OCI-M1 (cell line): ENCODE measurements at regions not wholly inside any gene's neighbourhood (a gene's known extent, or its start where the extent isn't known, plus 50 kb on each side); places are given as distances from the start of the nearest gene placed in this dataset.
"Not testable (repeated sequence)": the region's sequence is repeated elsewhere in the genome, so short reads cannot be mapped to it uniquely, and the experiment has no call there.

ENCODE experiments used
- DNase-seq: peaks from one replicate; lab custom pipeline; 2025; lab: John Stamatoyannopoulos, UW

DNA sequence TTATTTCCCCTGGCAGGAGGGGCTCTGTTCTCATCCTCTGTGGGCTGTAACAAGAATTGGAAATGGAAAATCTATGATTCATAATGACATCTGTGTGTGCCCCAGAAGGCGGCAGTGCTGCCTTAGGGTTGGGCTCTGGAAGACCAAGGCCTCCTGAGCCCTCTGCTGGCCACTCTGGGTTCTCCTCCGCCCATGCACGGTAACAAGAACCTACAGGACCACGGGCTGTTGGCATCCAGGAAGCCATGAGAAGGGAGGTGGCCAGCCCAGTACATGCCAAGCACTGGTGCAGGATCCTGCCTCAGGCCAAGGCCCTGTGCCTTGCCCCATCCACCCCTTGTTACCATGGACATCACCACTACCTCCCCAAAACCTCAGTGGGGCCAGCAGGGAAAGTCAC, 454.2 kb downstream of the TP53TG3F start:
- peak; percentile 37 for DNase-seq

DNA sequence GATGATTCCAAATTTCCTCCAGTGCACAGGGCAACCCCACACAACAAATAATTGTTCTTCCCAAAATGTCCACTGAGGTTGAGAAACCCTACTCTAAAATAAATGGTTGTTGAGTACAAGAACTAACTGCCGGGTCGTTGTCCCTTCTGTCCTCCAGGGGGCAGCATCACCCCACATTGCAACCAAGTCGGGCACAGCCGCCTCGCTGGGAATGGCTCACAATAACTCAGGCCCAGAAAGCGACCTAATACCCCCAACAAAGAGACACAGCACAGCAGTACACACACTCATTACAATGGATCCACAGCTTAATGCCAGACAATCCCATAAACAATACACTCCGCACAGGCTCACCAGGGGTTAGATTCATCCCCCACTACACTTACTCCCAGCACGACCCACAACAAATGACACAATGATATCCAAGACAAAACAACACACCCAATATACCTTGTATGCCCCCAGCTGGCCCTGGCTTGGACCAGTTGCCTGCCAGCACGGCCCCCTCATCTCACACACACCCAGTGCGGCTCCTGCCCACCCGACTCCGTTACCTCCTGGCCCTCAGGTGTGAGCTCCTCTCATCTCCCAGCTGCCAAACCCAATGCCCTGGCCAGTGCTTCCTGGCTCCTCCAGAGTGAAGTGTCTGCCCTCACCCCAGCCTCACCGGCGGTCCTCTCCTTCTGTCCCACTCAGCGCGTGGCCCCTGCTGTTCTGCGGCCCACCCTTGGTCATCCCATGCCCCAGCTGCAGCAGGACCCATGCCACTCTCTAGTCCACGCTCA, 461.5 kb downstream of the TP53TG3F start:
- not testable (repeated sequence) for DNase-seq

DNA sequence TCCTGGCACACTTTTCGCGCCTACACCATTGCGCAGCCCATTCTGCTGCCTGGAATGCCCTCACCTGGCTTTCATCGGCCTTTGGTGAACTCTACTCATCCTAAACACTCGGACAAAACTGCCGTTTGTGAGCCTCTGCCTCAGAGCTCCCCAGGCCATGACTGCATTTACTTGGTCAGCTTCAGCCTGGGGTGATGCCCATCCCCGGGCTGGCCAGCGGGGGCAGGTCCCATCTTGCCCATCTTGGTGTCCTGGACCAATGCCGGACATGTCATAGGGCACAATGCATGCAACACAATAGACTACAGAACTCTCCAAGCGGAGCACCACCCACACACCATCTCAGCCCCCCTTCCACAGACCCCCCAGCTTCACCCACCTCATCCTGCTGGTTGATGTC, 463.5 kb downstream of the TP53TG3F start:
- not testable (repeated sequence) for DNase-seq

DNA sequence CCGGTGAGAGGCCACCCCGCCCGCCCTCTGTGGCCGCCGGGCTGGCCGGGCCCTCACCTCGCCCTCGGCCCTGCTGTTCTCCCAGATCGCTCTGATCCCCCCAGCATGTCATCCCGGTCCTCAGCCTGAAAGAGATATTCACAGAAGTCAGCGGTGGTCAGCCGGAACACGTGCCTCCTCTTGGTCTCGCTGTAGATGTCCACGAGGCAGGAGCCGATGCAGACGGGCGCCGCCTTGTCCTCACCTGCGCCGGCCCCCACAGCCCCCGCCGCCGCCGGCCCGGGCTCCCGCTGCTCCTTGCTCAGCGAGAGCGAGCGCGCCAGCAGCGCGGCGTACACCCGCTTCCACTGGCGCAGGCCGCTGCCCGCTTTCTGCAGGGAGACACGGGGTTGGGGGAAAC, 468.6 kb downstream of the TP53TG3F start:
- not testable (repeated sequence) for DNase-seq

DNA sequence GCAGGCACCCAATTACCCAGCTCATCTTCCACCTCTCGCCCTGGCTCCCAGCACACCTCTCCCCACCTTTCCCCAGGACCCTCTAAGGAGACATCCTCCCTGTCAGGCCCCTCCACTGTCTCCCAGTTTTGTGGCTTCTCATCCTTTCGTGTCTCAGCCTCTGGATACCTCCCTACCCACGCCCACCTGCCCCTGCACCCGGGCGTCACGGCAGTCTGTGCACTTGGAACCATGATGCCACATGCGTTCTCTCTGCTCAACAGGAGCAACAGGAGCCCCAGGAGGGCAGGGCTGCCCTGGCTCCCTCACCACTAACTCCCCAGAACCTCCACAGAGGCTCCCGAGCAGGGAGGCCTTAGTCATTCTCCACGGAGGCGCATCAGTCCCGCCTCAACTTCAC, 472.8 kb downstream of the TP53TG3F start:
- not testable (repeated sequence) for DNase-seq

DNA sequence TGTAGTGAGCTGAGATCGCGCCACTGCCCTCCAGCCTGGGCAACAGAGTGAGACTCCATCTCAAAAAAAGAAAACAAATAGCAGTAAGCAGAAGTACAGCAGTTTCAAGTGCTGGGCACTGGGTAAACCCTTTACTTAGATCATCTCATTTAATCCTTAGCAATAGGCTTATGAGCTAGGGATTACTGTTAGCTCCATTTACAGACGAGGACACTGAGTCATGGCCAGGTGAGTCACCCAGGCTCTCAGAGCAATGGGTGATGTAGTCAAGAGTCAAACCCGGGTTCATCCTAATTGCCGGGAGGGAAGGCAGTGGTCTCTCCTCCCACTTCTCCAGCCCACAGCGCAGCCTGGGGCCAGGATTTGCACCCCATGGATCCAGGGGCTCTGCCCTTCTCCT, 473.6 kb downstream of the TP53TG3F start:
- DNase-seq: not testable (repeated sequence)

DNA sequence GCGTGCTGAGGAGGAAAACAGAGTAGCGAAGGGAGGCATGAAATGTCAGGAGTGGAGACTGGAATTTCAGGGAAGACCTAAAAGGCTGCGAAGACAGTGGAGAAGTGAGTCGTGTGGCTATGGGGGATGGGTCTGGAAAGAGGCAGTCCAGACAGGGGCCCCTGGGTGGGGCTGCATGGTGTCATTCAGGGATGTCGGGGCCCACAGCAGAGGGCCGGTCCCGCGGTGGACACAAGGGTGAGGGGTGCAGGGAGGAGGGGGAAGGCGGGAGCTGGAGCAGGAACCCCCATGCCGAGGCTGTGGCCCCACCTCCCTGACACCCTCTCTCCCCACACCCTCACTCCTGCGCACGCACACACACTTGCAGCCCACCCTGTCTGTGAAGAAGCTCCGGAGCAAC, 476.4 kb downstream of the TP53TG3F start:
- DNase-seq: not testable (repeated sequence)

DNA sequence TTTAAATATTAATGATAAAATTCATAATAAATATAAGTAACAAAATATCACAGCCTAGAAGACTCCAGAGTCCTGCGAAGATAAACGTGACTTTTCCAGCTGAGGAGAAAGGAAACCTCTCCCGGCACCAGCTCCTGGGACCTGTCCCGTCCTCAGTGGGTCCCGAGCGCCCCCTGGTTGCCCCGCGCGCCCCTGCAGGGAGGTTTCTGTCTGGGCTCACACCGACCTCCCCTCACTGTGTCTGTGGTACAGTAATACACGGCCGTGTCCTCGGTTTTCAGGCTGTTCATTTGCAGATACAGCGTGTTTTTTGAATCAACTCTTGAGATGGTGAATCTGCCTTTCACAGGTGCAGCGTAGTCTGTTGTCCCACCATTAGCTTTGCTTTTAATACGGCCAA, 478.7 kb downstream of the TP53TG3F start:
- DNase-seq: not testable (repeated sequence)

DNA sequence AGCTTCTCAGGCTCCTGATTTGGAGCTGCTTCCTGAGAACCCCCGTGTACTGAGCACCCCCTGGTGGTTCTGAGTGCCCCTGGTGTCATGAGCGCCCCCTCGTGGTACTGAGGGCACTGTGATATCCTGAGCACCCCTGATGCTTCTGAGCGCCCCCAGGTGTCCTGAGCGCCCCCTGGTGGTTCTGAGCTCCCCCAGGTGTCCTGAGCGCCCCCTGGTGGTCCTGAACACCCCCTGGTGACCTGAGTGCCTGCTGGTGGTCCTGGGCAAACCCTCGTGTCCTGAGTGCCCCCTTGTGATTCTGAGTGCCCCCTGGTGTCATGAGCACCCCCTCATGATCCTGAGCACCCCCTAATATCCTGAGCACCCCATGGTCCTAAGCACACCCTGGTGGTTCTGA, 502.1 kb downstream of the TP53TG3F start:
- not testable (repeated sequence) for DNase-seq

DNA sequence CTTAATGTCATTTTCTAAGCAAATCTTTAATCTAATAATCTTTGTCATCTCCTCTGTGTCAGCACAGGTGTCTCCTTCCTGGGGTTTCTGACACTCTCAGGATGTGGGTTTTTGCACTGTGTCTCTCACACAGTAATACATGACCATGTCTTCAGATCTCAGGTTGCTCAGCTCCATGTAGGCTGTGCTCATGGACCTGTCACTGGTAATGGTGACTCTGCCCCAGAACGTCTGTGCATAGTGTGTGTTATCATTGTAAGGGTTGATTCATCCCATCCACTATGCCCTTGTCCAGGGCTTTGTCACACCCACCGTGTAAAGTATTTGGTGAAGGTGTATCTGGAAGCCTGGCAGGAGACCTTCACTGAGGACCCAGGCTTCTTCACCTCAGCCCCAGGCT, 506.1 kb downstream of the TP53TG3F start:
- not testable (repeated sequence) for DNase-seq

DNA sequence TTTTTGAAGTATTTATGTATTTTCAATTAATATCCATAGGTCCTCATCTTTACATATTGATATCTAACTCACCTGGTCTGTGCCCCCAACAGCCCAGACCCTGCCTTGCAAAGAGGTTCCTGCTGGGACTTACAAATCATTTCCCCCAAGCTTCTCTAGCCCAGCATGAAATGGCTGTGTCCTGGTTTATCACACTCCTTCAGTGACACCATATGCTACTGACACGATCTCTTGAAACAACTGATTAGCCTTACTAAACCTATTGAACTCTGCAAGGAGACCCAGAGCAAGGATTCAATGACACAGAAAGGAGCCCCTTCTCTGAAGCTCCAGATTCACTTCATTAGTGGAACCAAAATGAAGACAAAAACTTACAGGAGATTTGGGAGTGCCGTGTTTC, 507.4 kb downstream of the TP53TG3F start:
- not testable (repeated sequence) for DNase-seq

DNA sequence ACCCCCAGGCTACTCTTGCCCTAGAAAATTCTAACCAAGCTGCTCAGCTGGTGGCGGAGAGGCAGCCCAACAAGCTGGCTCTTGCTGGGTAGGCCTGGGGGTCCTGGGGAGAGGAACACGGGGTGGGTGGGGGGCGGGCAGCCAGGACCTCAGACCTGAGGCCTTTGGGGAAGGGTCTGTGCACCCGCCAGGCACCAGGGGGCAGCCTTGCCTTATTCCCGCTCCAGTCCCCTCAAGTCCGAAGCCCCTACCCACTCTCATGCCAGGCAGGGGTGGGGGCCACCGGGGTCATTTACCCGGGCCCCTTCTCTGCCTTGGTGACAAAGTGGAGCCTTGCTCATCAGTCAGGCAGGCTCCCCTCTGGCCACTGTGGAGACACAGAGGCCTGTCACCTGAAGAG, 515.1 kb downstream of the TP53TG3F start:
- DNase-seq: not testable (repeated sequence)

DNA sequence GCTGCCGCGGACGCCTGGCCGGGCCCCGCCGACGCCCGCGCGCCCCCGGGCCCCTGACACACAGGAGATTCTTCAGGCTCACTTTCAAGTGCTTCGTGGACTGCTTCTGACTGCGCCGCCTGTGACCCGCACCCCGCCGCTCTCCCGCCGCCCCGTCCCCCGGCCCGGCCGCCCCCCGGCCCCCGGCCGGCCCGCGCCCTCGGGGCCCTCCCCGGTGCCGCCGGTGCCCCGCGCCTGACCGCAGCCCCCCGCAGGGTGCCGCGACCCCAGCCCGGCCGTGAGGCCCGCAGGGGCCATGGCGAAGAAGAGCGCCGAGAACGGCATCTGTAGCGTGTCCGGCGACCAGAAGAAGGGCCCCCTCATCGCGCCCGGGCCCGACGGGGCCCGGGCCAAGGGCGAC, 516.3 kb downstream of the TP53TG3F start:
- not testable (repeated sequence) for DNase-seq

DNA sequence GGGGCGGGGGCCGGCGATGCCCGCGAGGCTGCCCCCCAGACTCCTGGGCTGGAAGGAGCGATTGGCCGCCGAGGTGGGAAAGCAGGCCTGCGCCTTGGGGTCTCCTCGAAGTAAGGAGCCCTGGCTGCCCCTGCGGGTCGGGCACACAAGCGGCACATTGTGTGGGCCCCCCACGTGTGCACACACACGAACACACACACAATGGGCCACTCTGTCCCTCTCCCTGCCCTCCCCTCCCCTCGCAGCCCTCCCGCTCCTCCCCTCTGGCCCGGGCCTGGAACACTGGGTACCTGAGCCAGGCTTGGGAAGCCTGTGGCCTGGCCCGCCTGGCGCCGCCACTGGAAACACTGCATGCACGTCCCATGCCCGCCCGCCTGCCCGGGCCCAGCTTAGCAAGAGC, 517.1 kb downstream of the TP53TG3F start:
- DNase-seq: not testable (repeated sequence)

DNA sequence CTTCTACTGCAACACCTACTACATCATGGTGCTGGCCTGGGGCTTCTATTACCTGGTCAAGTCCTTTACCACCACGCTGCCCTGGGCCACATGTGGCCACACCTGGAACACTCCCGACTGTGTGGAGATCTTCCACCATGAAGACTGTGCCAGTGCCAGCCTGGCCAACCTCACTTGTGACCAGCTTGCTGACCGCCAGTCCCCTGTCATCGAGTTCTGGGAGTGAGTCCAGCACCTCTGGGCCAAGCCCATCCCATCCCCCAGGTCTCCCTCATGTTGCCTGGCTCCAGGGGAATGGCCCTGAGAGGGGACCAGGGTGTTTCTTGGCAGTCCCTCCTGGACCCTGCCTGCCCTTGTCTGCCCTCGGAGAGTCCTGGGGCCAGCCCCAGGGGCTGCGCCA, 519.4 kb downstream of the TP53TG3F start:
- not testable (repeated sequence) for DNase-seq

DNA sequence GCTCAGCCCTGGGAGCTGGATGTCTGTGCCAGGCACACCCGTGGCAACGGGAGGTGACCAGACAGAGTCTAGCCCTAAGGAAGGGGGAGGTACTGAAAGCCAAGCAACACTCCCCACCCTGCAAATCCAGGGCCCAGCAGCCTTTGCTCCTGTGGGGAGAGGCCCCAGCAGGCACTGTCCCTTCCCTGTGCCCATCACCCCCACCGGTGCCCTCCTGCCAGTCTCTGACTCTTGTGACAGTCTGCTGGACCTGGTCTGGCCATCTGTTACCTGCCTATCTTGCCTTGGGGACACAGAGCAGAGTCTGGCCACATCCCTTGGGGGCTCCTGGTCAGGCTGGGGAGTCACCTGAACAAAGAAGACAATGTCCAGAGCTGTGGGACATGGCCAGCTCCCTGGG, 520.2 kb downstream of the TP53TG3F start:
- DNase-seq: not testable (repeated sequence)

DNA sequence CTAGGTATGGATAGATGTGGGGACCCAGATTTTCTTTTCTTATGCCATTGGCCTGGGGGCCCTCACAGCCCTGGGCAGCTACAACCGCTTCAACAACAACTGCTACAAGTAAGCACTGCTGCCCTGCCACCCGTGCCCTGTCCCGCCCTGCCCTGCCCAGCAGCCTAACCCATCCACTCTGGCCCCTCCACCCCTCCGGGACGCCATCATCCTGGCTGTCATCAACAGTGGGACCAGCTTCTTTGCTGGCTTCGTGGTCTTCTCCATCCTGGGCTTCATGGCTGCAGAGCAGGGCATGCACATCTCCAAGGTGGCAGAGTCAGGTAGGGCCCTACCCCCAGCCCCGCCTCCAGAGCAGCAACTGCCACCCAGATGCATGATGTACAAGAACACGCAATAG, 521.3 kb downstream of the TP53TG3F start:
- not testable (repeated sequence) for DNase-seq

DNA sequence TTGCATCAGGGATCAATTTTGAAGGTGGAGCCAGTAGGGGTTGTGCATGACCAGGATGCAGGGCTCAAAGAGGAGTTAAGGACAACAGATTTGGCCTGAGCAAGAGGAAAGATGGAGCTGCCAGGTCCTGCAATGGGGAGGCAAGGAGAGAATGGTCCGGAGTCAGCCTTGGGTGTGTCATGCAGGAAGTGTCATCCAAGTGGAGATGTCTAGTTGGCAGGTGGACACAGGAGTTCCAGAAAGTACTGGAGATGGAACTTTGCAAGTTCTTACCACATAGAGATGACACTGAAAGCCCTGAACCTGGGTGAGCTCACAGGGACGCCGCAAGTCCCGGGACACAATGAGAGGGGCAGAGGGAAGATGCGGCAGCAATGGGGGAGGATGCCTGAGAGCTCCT, 525.0 kb downstream of the TP53TG3F start:
- DNase-seq: not testable (repeated sequence)

DNA sequence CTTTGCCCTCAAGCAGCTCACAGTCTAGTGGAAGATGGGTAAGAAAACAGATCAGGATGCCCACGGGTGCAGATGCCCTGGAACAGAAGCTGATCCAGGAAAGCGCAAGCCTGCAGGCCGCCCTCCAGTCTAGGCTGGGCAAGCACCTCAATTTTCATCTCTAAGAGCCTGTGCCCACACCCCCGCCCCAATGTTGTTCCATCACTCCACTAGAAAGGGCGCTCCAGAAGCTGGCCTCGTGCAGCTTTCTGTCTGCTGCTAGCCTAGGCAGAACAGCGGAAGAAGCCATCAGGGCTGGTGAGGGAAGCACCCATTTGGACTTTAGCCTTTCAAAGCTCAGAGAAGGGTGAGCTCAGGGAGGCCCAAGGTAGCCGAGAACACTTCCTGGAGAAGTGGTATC, 527.1 kb downstream of the TP53TG3F start:
- DNase-seq: not testable (repeated sequence)

DNA sequence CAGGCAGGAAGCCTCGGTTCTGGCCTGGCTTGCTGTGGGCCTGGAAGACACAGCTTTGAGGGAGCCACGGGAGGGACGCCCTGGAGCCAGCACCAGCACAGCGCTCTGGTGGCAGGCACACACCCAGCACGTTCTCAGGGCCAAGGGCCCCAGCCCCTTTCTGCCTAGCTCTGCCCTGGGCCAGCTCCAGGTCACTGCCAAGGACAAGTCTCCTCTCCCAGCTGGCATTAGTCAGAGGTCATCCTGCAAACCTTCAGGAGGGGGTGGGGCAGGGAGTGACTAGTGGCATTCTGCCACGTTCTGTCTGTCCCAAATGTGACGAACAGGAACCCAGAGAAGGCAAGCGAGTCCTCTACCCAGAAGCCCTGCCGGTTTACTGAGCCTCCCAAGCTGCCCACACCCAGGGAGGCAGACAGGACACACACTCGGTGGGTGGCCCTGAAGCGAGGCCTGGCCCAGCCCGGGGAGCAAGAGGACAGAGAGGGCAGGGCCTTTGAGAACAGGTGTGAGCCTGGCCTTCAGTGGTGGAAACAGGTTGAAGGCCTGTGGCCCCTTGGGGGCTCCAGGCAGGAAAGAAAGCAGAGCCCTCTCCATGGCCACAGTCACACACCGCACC, 528.0 kb downstream of the TP53TG3F start:
- DNase-seq: not testable (repeated sequence)

DNA sequence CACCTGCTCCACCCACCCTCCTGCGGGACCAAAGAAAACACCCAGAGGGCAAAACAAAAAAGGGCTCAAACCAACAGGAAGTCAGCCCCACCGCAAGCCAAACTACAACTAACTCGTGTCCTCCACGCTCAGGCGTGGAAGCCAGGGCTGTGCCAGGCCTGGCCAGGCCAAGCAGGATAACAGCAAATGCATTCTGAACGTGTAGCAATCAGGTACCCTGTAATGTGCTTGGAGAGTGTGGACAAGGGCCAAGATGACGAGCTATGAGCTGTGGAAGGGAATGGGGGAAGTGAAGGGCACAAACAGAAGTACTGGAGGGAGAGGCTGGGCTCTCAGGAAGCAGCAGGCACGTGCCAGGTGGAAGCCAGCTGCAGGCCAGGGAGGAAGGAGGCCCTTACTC, 528.6 kb downstream of the TP53TG3F start:
- not testable (repeated sequence) for DNase-seq

DNA sequence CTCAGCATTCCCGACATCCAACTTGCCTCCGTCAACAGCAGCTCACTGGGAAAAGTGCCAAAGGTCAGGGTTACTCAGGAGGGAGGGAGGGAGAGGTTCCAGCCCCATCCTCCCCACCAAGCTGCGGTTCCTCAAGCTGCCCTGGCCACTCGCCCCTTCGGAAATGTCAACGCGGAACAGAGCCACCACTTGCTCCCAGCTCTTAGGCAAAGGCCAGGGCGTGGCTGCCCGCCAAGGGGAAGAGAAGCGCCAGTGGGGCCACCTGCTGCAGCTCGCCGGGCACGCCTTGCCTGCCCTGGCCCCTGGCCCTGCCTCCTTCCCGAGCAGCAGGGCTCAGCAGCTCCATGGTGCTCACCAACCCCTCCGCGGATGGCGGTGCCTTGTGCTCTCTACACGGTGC, 531.1 kb downstream of the TP53TG3F start:
- not testable (repeated sequence) for DNase-seq

DNA sequence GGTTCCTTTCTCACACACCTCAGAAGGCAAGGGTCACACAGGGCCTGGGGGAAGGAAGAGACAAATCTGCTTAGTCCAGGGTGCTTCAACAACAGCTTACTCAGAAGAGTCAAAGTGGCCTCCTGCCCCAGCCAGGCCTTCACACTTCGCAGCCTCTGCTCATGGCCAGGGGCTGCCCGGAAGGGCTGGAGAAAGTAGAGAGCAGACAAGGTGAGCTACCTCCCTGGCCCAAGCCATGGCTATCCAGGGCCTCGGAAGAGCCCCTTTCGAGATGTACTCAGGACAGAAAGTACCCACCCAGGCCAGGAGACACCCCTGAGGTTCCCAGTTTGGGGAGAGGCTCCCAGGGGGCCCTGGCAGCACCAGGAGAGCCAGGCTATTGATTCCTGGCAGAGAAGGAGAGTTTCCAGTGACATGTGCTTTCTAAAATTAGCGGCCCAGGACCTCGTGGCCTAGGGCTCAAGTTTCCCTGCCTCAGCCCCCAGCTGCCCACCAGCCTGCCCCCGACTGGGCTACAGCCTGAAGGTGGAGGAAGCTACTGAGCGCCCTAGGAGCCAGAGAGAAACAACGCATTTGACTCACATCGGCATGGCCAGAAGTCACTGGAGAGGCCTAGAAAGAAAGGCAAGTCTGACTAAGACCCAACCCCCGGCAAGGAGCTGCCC, 533.2 kb downstream of the TP53TG3F start:
- not testable (repeated sequence) for DNase-seq
